HuH-7 (cell line): ENCODE measurements at regions not wholly inside any gene's neighbourhood (a gene's known extent, or its start where the extent isn't known, plus 50 kb on each side); places are given as distances from the start of the nearest gene placed in this dataset.

ENCODE experiments used
- DNase-seq: peaks from one replicate; pipeline ENCODE4 v3.0.0; 2011; ENCODE audit warnings: low spot score

GRCh38 chr12:93944911-93945310 lies 203.5 kb upstream of the PLXNC1 start:
- no peak for DNase-seq

- no peak for DNase-seq
These were observed 201.7 kb upstream of the PLXNC1 start for GRCh38 chr12:93946542-93947150.

GRCh38 chr12:93947486-93947885 lies 200.9 kb upstream of the PLXNC1 start:
- no peak for DNase-seq

- DNase-seq, result no peak
These were observed 198.1 kb upstream of the PLXNC1 start for GRCh38 chr12:93950311-93950710.

GRCh38 chr12:93954166-93955112 lies 193.9 kb upstream of the PLXNC1 start:
- DNase-seq, result no peak

- DNase-seq, result no peak
These were observed 191.8 kb upstream of the PLXNC1 start for GRCh38 chr12:93956551-93956950.

DNA sequence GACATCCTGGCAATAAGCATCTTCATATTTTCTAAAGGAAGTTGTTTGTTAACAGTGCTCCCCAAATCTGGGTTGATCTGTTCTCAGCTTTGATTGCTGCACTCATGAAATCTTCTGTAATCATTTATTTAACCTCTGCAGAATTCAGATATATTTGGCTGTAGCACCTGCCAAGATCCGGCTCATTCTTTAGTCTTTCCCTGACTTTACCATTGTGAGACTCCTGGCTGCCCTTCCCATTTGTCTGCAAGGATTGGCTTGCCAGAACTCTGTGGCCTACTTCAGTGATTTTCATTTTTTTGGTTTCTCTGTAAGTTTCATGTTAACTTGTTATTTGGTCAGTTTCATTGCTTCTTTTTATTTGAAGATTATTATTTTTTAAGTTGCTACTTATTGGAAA lies 191.2 kb upstream of the PLXNC1 start:
- DNase-seq, result no peak

GRCh38 chr12:93957870-93958269 lies 190.5 kb upstream of the PLXNC1 start:
- no peak for DNase-seq

DNA sequence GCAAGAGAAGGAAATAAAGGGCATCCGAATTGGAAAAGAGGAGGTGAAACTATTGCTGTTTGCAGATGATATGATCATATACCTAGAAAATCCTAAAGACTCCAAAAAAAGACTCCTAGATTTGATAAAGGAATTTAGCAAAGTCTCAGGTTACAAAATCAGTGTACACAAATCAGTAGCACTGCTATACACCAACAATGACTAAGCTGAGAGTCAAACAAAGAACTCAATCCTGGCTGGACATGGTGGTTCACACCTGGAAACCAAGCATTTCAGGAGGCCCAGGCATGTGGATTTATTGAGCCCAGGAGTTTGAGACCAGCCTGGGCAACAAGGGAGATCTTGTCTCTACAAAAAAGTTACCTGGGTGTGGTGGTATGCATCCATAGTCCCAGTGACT lies 188.7 kb upstream of the PLXNC1 start:
- no peak for DNase-seq

- DNase-seq, result no peak
These were observed 187.9 kb upstream of the PLXNC1 start for GRCh38 chr12:93960521-93960920.

- DNase-seq, result no peak
These were observed 186.0 kb upstream of the PLXNC1 start for GRCh38 chr12:93962336-93962735.

GRCh38 chr12:93964936-93965335 lies 183.4 kb upstream of the PLXNC1 start:
- DNase-seq, result no peak

DNA sequence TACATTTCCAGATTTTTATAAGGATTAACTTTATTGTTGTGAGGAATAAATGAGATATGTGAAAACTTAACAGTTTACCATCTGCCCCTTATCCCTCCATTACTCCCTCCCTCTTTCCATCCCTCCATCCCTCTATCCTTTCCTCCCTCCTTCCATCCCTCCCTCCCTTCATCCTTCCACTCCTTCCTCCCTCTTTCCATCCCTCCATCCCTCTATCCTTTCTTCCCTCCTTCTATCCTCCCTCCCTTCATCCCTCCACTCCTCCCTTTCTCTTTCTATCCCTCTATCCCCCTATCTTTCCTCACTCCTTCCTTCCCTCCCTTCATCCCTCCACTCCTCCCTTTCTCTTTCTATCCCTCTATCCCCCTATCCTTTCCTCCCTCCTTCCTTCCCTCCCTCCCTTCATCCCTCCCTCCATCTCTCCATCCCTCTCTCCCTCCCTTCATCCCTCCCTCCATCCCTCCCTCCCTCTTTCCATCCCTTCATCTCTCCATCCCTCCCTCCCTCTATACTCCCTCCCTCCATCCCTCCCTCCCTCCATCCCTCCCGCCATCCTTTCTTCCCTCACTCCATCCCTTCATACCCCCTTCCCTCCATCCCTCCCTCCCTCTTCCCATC lies 181.8 kb upstream of the PLXNC1 start:
- no peak for DNase-seq

DNA sequence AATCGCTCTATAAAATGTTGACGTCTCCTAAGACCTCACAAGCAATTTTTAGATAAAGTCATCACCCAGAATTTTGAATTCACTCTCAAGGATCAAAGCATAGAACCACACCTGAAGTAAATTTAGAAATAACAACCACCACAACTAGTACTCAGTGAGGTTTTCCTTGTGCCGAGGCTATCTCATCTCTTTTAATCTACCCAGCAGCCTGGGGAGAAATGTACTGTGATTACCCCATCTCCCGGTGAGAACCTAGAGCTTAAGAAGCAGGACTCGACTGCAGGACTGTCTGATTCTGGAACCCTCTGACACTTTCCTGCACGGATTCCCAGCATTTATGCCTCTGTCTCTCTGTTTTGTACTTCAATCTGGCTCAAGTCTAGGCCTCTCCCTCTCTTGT lies 180.9 kb upstream of the PLXNC1 start:
- DNase-seq, result no peak

DNA sequence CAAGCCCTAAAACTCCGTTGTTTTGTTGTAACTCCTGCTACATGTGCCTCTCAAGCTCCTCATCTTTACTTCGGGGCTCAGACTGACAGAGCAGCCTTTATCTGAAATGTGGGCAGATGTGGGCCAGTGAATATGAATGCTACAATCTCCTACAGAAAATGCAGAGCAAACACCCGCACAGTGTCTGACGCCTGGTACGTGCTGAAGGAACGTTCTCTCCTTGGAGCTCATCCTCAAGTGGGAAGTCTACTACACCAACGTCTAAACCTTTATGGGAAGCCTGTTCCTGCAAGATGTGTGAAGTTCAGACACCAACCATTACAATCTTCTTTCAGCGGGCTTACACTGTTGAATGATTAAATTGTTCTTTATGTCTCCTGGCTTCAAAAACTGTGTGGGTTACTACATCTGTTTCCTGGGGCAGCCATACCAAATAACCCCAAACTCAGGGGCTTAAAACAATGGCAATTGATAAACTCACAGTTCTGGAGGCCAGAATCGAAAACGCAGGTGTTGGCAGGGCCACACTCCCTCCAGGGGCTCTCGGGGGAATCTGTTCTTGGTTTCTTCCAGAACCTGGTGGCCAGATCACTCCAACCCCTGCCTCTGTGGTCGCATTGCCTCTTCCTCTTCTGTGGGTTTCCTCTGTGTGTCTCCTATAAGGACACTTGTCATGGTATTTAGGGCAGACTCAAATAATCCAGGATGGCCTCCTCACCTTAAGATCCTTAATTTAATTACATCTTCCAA lies 179.7 kb upstream of the PLXNC1 start:
- DNase-seq, result no peak

DNA sequence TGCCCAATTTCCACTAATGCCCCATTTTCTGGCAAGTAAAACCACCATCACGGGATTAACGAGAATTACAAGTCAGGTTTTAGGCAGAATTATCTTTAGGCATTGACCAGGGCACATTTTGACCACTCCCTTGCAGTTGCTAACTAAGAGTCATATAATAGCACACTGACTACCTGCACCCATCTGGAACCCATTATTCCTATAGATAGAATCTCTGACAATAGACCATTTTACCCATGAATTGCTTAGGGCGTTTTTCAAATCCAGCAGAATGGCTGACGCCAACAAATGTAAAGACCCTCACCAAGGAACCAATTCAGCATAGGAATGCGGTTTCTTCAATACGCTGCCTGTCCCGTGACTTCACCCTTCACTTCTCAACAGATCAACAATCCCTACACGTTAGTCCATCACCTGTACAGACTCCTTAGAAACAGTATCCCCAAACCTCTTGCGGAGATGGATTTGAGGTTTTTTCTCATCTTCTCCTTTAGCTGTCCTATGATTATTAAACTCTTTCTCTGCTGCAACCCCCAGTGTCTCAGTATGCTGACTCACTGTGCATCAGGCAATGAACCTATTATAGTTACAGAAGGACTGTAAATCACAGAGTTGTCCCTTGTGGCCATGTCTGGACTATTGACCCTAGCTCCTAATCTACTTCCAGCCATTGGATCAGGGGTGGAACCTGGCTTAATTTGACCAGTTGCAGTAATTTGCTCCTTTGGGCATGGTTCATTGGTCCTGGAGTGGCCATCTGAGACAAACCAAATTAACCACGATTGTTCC lies 177.3 kb upstream of the PLXNC1 start:
- DNase-seq, result no peak

- DNase-seq, result no peak
These were observed 175.8 kb upstream of the PLXNC1 start for GRCh38 chr12:93972411-93973208.

DNA sequence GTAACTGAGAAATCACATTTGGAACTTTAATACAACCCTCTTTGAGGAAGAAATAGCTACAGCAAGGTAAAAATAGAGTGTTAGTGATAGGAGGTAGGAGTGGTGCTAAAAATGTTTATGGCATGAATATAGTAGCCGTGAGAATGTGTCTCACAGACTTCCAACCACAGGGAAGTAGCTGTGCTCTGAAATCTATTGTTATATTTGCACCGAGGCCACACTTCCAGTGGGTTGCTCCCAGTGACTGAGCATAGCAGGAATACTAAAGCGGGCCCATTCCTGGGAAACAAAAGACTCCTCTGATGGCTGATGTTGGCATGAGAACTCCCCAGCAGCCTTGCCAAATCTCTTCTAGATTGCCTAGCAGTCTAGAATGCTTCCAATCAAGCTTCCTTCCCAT lies 174.1 kb upstream of the PLXNC1 start:
- no peak for DNase-seq

DNA sequence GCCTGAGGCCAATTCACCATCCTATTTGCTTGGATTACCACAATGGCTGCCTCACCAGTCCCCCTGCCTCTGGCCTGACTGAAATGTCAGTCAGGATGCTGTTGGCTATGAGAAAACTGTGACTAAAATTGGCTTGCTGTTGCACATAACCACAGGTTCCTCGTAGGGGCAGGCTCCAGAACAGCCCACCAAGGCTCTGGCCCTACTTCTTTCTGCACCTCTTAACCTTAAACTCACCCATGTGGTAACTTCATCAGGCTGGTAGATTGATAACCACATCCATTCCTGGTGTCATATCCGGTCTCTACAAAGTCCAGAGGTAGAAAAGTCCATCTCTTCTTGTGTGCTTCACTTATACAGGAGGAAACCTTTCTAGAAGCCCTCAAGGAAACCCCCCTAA lies 172.4 kb upstream of the PLXNC1 start:
- DNase-seq, result no peak

DNA sequence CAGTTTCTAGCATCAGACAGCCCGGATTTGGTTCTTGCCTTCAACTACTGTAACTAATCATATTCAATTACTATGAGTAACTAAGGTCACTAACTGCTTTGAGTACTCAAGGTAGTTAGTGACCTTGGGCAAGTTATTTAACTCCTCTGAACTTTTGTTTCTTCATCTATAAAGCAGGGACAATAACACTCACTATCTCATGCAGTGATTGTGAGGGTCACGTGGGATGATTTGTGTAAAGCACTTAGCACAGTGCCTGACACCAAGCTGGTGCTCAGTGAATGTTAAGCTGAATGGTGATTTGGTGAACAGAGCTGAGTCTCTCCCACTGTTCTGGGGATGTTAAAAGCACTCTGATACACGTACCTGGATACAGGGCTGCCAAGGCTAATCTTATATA lies 171.3 kb upstream of the PLXNC1 start:
- DNase-seq, result no peak

GRCh38 chr12:93978553-93978952 lies 169.8 kb upstream of the PLXNC1 start:
- DNase-seq, result no peak
